Activated naive CD4-positive, alpha-beta T cell treated with anti-CD3 and anti-CD28 coated beads, Interleukin-2, amount 50 U/mL, for 24 hours (primary cell): ENCODE measurements at regions not wholly inside any gene's neighbourhood (a gene's known extent, or its start where the extent isn't known, plus 50 kb on each side); places are given as distances from the start of the nearest gene placed in this dataset.
"Not testable (repeated sequence)": the region's sequence is repeated elsewhere in the genome, so short reads cannot be mapped to it uniquely, and the experiment has no call there.

ENCODE experiments used
- H3K27ac Mint-ChIP-seq: one replicate; pipeline ENCODE4 v1.8.0; 2021; ENCODE audit warnings: mild to moderate bottlenecking, mixed read lengths
- H3K27me3 Mint-ChIP-seq: one replicate; pipeline ENCODE4 v1.8.0; 2021; ENCODE audit warnings: mixed read lengths
- H3K36me3 Mint-ChIP-seq: one replicate; pipeline ENCODE4 v1.8.0; 2021; ENCODE audit warnings: mixed read lengths
- H3K4me1 Mint-ChIP-seq: one replicate; pipeline ENCODE4 v1.8.0; 2021; ENCODE audit warnings: mixed read lengths
- H3K4me3 Mint-ChIP-seq: one replicate; pipeline ENCODE4 v1.8.0; 2021; ENCODE audit warnings: mild to moderate bottlenecking, mixed read lengths
- H3K9me3 Mint-ChIP-seq: one replicate; pipeline ENCODE4 v1.8.0; 2021; ENCODE audit warnings: mixed read lengths

GRCh38 chr2:19632403-19632991 lies 269.3 kb downstream of the TTC32 start:
- Mint-ChIP-seq H3K36me3 (no peaks in the 10 kb centered on the region), H3K27me3 (peaks cover 9% of the 10 kb centered on the region), H3K27ac (no peak overlapping the region), H3K9me3 (peaks cover 14% of the 10 kb centered on the region), H3K4me1 (no peaks in the 10 kb centered on the region), H3K4me3 (no peak overlapping the region)

GRCh38 chr2:19631871-19632270 lies 269.9 kb downstream of the TTC32 start:
- no peaks in the 10 kb centered on the region for H3K36me3 Mint-ChIP-seq
- peaks cover 9% of the 10 kb centered on the region for H3K27me3 Mint-ChIP-seq
- H3K27ac Mint-ChIP-seq: no peak overlapping the region
- no peak overlapping the region for H3K4me3 Mint-ChIP-seq
- no peaks in the 10 kb centered on the region for H3K4me1 Mint-ChIP-seq
- peaks cover 20% of the 10 kb centered on the region for H3K9me3 Mint-ChIP-seq

GRCh38 chr2:19630921-19631320 lies 270.9 kb downstream of the TTC32 start:
- Mint-ChIP-seq H3K27ac (no peak overlapping the region), H3K27me3 (peaks cover 4% of the 10 kb centered on the region), H3K4me1 (no peaks in the 10 kb centered on the region), H3K4me3 (no peak overlapping the region), H3K9me3 (peaks cover 29% of the 10 kb centered on the region), H3K36me3 (no peaks in the 10 kb centered on the region)

GRCh38 chr2:19627359-19627758 lies 268.9 kb upstream of the OSR1 start:
- H3K4me1 Mint-ChIP-seq: no peaks in the 10 kb centered on the region
- no peak overlapping the region for H3K4me3 Mint-ChIP-seq
- H3K9me3 Mint-ChIP-seq: peaks cover 29% of the 10 kb centered on the region
- no peak overlapping the region for H3K27ac Mint-ChIP-seq
- no peaks in the 10 kb centered on the region for H3K27me3 Mint-ChIP-seq
- H3K36me3 Mint-ChIP-seq: no peaks in the 10 kb centered on the region

GRCh38 chr2:19623488-19623887 lies 265.1 kb upstream of the OSR1 start:
- Mint-ChIP-seq H3K4me3 (no peak overlapping the region), H3K27me3 (peaks cover 2% of the 10 kb centered on the region), H3K36me3 (peaks cover 3% of the 10 kb centered on the region), H3K4me1 (no peaks in the 10 kb centered on the region), H3K27ac (no peak overlapping the region), H3K9me3 (peaks cover 38% of the 10 kb centered on the region)

- H3K36me3 Mint-ChIP-seq: peaks cover 3% of the 10 kb centered on the region
- H3K9me3 Mint-ChIP-seq: peaks cover 38% of the 10 kb centered on the region
- H3K4me3 Mint-ChIP-seq: no peak overlapping the region
- peaks cover 9% of the 10 kb centered on the region for H3K27me3 Mint-ChIP-seq
- H3K4me1 Mint-ChIP-seq: no peaks in the 10 kb centered on the region
- no peak overlapping the region for H3K27ac Mint-ChIP-seq
Observed at GRCh38 chr2:19617257-19617848, 258.9 kb upstream of the OSR1 start.

GRCh38 chr2:19615402-19615801 lies 257.0 kb upstream of the OSR1 start:
- not testable (repeated sequence) for H3K4me3 Mint-ChIP-seq, H3K36me3 Mint-ChIP-seq, H3K27me3 Mint-ChIP-seq, H3K27ac Mint-ChIP-seq, H3K4me1 Mint-ChIP-seq
- peaks cover 38% of the 10 kb centered on the region for H3K9me3 Mint-ChIP-seq

GRCh38 chr2:19614066-19614465 lies 255.6 kb upstream of the OSR1 start:
- no peak overlapping the region for H3K27ac Mint-ChIP-seq
- H3K4me3 Mint-ChIP-seq: no peak overlapping the region
- H3K27me3 Mint-ChIP-seq: peaks cover 12% of the 10 kb centered on the region
- peaks cover 1% of the 10 kb centered on the region for H3K36me3 Mint-ChIP-seq
- peaks cover 28% of the 10 kb centered on the region for H3K9me3 Mint-ChIP-seq
- no peaks in the 10 kb centered on the region for H3K4me1 Mint-ChIP-seq

- Mint-ChIP-seq H3K27me3 (peaks cover 6% of the 10 kb centered on the region), H3K4me3 (no peak overlapping the region), H3K36me3 (no peaks in the 10 kb centered on the region), H3K27ac (no peak overlapping the region), H3K4me1 (no peaks in the 10 kb centered on the region), H3K9me3 (peaks cover 14% of the 10 kb centered on the region)
Observed at GRCh38 chr2:19611491-19612332, 253.3 kb upstream of the OSR1 start.

GRCh38 chr2:19609266-19609665 lies 250.8 kb upstream of the OSR1 start:
- H3K9me3 Mint-ChIP-seq: peaks cover 5% of the 10 kb centered on the region
- H3K27ac Mint-ChIP-seq: no peak overlapping the region
- H3K27me3 Mint-ChIP-seq: peaks cover 8% of the 10 kb centered on the region
- no peak overlapping the region for H3K4me3 Mint-ChIP-seq
- no peaks in the 10 kb centered on the region for H3K36me3 Mint-ChIP-seq
- H3K4me1 Mint-ChIP-seq: no peaks in the 10 kb centered on the region

GRCh38 chr2:19607931-19608771 lies 249.7 kb upstream of the OSR1 start:
- Mint-ChIP-seq H3K4me1 (no peaks in the 10 kb centered on the region), H3K27ac (no peak overlapping the region), H3K4me3 (no peak overlapping the region), H3K36me3 (no peaks in the 10 kb centered on the region), H3K27me3 (peaks cover 8% of the 10 kb centered on the region), H3K9me3 (no peaks in the 10 kb centered on the region)

- H3K4me1 Mint-ChIP-seq: no peaks in the 10 kb centered on the region
- H3K27ac Mint-ChIP-seq: no peak overlapping the region
- no peaks in the 10 kb centered on the region for H3K9me3 Mint-ChIP-seq
- no peak overlapping the region for H3K4me3 Mint-ChIP-seq
- no peaks in the 10 kb centered on the region for H3K36me3 Mint-ChIP-seq
- H3K27me3 Mint-ChIP-seq: peaks cover 8% of the 10 kb centered on the region
Observed at GRCh38 chr2:19607400-19607799, 249.0 kb upstream of the OSR1 start.

GRCh38 chr2:19600982-19601381 lies 242.6 kb upstream of the OSR1 start:
- Mint-ChIP-seq H3K4me1 (no peaks in the 10 kb centered on the region), H3K4me3 (no peak overlapping the region), H3K27me3 (peaks cover 5% of the 10 kb centered on the region), H3K36me3 (no peaks in the 10 kb centered on the region), H3K27ac (no peak overlapping the region), H3K9me3 (no peaks in the 10 kb centered on the region)

- peaks cover 5% of the 10 kb centered on the region for H3K27me3 Mint-ChIP-seq
- H3K9me3 Mint-ChIP-seq: no peaks in the 10 kb centered on the region
- H3K4me1 Mint-ChIP-seq: no peaks in the 10 kb centered on the region
- H3K36me3 Mint-ChIP-seq: no peaks in the 10 kb centered on the region
- no peak overlapping the region for H3K4me3 Mint-ChIP-seq
- no peak overlapping the region for H3K27ac Mint-ChIP-seq
Observed at GRCh38 chr2:19600506-19600905, 242.1 kb upstream of the OSR1 start.

GRCh38 chr2:19598971-19599370 lies 240.5 kb upstream of the OSR1 start:
- Mint-ChIP-seq H3K27ac (no peak overlapping the region), H3K4me3 (no peak overlapping the region), H3K36me3 (no peaks in the 10 kb centered on the region), H3K27me3 (peaks cover 3% of the 10 kb centered on the region), H3K4me1 (no peaks in the 10 kb centered on the region), H3K9me3 (no peaks in the 10 kb centered on the region)
